ENCODE measurements at regions not wholly inside any gene's neighbourhood (a gene's known extent, or its start where the extent isn't known, plus 50 kb on each side); places are given as distances from the start of the nearest gene placed in this dataset.

DNA sequence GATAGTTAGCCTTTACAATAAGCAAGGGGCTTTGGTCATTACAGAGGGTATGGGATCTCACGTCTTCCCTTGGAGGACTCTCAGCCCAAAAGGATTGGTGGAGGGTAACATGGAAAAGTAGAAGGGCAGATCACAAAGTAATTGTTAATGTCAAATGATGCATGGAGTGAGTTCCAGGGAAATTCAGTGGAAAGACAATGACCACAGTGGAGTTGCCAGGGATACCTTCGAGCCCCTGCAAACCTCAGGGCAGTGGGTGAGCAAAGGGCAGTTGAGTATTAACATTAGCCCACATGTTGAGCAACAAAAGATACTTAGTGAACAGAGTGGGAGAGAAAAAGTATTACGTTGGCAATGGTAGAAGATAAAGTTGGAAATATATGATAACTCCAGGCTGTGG lies 593.4 kb upstream of the NR2F2 start:
- H3K4me2 ChIP-seq (ENCODE audit: extremely low read depth, insufficient read depth, low read length) = no peak overlapping the region
- no peaks in the 10 kb centered on the region for H4K20me1 ChIP-seq (ENCODE audit: control insufficient read depth, extremely low read depth, insufficient read depth, low read length)
- no peaks in the 10 kb centered on the region for H3K79me2 ChIP-seq (ENCODE audit: control insufficient read depth, insufficient read depth, low read length)
- no peaks in the 10 kb centered on the region for H3K9me3 ChIP-seq (ENCODE audit: control insufficient read depth, insufficient read depth, low read depth, low read length)
- H3K27me3 ChIP-seq (ENCODE audit: control insufficient read depth, insufficient read depth, low read length) = no peaks in the 10 kb centered on the region
- no peak overlapping the region for H3K9ac ChIP-seq (ENCODE audit: insufficient read depth, low read length)
- no peak overlapping the region for H2AFZ ChIP-seq (ENCODE audit: low read length)
- no peak for DNase-seq (ENCODE audit: low read depth in 2 of 2)
- H3K36me3 ChIP-seq (ENCODE audit: control insufficient read depth, insufficient read depth, low read length) = no peaks in the 10 kb centered on the region
- no peak overlapping the region for H3K27ac ChIP-seq (ENCODE audit: insufficient read depth, low read length)
- no peak overlapping the region for H3K4me3 ChIP-seq (replicated peaks in 1 of 4; ENCODE audit: control extremely low read depth in 1 of 4, insufficient read depth in 1 of 4, low read depth in 3 of 4, low read length in 4 of 4)
- H3K4me1 ChIP-seq (ENCODE audit: control insufficient read depth, extremely low read depth, insufficient read depth, low read length) = no peaks in the 10 kb centered on the region
- TF ChIP-seq, protein P1, sequence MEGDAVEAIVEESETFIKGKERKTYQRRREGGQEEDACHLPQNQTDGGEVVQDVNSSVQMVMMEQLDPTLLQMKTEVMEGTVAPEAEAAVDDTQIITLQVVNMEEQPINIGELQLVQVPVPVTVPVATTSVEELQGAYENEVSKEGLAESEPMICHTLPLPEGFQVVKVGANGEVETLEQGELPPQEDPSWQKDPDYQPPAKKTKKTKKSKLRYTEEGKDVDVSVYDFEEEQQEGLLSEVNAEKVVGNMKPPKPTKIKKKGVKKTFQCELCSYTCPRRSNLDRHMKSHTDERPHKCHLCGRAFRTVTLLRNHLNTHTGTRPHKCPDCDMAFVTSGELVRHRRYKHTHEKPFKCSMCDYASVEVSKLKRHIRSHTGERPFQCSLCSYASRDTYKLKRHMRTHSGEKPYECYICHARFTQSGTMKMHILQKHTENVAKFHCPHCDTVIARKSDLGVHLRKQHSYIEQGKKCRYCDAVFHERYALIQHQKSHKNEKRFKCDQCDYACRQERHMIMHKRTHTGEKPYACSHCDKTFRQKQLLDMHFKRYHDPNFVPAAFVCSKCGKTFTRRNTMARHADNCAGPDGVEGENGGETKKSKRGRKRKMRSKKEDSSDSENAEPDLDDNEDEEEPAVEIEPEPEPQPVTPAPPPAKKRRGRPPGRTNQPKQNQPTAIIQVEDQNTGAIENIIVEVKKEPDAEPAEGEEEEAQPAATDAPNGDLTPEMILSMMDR (conservative IDR thresholded peaks at IDR 0.05 in 1 of 2, IDR thresholded peaks at IDR 0.05 in 1 of 2; ENCODE audit: low read depth in 1 of 2, low read length in 2 of 2) = no peak
- no peak for TF ChIP-seq EZH2 (IDR thresholded peaks at IDR 0.05; ENCODE audit: low read length, missing control alignments)

DNA sequence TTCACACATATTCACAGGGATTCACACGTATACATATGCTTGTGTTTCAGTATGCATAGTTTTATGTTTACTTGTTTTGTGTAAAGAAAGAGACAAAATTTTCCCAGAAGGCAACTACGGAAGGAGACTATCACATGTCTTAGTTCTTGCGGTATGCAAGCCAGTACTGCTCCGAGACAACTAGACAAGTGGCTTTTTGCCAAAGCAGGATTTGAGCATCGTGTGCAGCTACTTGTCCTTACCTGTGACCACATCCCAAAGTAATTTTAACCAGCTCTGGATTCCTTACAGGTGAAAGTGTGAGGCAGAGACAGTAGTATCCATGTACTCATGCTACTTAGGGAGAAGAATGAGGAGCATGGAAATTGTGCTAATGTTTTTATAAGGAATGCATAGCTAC lies 591.4 kb upstream of the NR2F2 start:
- Histone ChIP-seq H3K9ac (ENCODE audit: insufficient read depth, low read length) (no peak overlapping the region), H3K9me3 (ENCODE audit: control insufficient read depth, insufficient read depth, low read depth, low read length) (no peaks in the 10 kb centered on the region), H3K4me1 (ENCODE audit: control insufficient read depth, extremely low read depth, insufficient read depth, low read length) (no peaks in the 10 kb centered on the region), H4K20me1 (ENCODE audit: control insufficient read depth, extremely low read depth, insufficient read depth, low read length) (no peaks in the 10 kb centered on the region), H2AFZ (ENCODE audit: low read length) (no peak overlapping the region), H3K4me3 (replicated peaks in 1 of 4; ENCODE audit: control extremely low read depth in 1 of 4, insufficient read depth in 1 of 4, low read depth in 3 of 4, low read length in 4 of 4) (no peak overlapping the region), H3K27me3 (ENCODE audit: control insufficient read depth, insufficient read depth, low read length) (no peaks in the 10 kb centered on the region), H3K4me2 (ENCODE audit: extremely low read depth, insufficient read depth, low read length) (no peak overlapping the region), H3K36me3 (ENCODE audit: control insufficient read depth, insufficient read depth, low read length) (no peaks in the 10 kb centered on the region), H3K27ac (ENCODE audit: insufficient read depth, low read length) (no peak overlapping the region), H3K79me2 (ENCODE audit: control insufficient read depth, insufficient read depth, low read length) (no peaks in the 10 kb centered on the region)
- no peak for DNase-seq (ENCODE audit: low read depth in 2 of 2)
- TF ChIP-seq, protein P1 (conservative IDR thresholded peaks at IDR 0.05 in 1 of 2, IDR thresholded peaks at IDR 0.05 in 1 of 2; ENCODE audit: low read depth in 1 of 2, low read length in 2 of 2) = no peak
- no peak for TF ChIP-seq EZH2 (IDR thresholded peaks at IDR 0.05; ENCODE audit: low read length, missing control alignments)

DNA sequence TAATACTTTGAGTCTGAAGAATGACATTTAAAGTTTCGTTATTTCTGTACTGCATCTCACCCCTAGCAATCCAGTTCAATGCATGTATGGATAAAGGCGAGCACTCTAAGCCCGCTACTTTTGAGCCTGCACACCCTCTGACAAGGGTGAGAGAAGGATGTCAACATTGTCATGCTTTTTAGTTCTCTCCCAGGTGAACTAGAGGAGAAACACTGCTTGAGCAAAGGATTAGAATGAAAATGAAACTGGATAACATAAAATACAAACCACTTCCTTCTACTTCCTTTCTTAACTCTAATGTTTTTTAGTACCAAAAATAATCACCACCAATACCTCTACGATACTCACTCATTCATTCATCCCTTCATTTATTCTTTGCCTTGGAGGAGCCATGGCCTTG lies 588.7 kb upstream of the NR2F2 start:
- no peaks in the 10 kb centered on the region for H4K20me1 ChIP-seq (ENCODE audit: control insufficient read depth, extremely low read depth, insufficient read depth, low read length)
- no peaks in the 10 kb centered on the region for H3K4me1 ChIP-seq (ENCODE audit: control insufficient read depth, extremely low read depth, insufficient read depth, low read length)
- no peaks in the 10 kb centered on the region for H3K9me3 ChIP-seq (ENCODE audit: control insufficient read depth, insufficient read depth, low read depth, low read length)
- H2AFZ ChIP-seq (ENCODE audit: low read length) = peak overlapping the region; percentile 48
- H3K4me3 ChIP-seq (replicated peaks in 1 of 4; ENCODE audit: control extremely low read depth in 1 of 4, insufficient read depth in 1 of 4, low read depth in 3 of 4, low read length in 4 of 4) = no peak overlapping the region
- no peak for TF ChIP-seq EZH2 (IDR thresholded peaks at IDR 0.05; ENCODE audit: low read length, missing control alignments)
- TF ChIP-seq, protein P1 (conservative IDR thresholded peaks at IDR 0.05 in 1 of 2, IDR thresholded peaks at IDR 0.05 in 1 of 2; ENCODE audit: low read depth in 1 of 2, low read length in 2 of 2) = no peak
- no peak overlapping the region for H3K4me2 ChIP-seq (ENCODE audit: extremely low read depth, insufficient read depth, low read length)
- no peaks in the 10 kb centered on the region for H3K36me3 ChIP-seq (ENCODE audit: control insufficient read depth, insufficient read depth, low read length)
- no peak overlapping the region for H3K9ac ChIP-seq (ENCODE audit: insufficient read depth, low read length)
- H3K79me2 ChIP-seq (ENCODE audit: control insufficient read depth, insufficient read depth, low read length) = no peaks in the 10 kb centered on the region
- no peaks in the 10 kb centered on the region for H3K27me3 ChIP-seq (ENCODE audit: control insufficient read depth, insufficient read depth, low read length)
- H3K27ac ChIP-seq (ENCODE audit: insufficient read depth, low read length) = no peak overlapping the region
- DNase-seq (ENCODE audit: low read depth in 2 of 2) = no peak

All from fibroblast of lung (primary cell).